NOMO-1 (cell line): ENCODE measurements at regions not wholly inside any gene's neighbourhood (a gene's known extent, or its start where the extent isn't known, plus 50 kb on each side); places are given as distances from the start of the nearest gene placed in this dataset.

Source experiments
- DNase-seq, 2 experiments: peaks; one replicate each; lab custom pipeline; 2025; ENCODE audit not compliant: unreplicated experiment in 2 of 2; lab: John Stamatoyannopoulos, UW

GRCh38 chr5:52491818-52492217 is 295.9 kb upstream of the ITGA1 start:
- no peak for DNase-seq

DNA sequence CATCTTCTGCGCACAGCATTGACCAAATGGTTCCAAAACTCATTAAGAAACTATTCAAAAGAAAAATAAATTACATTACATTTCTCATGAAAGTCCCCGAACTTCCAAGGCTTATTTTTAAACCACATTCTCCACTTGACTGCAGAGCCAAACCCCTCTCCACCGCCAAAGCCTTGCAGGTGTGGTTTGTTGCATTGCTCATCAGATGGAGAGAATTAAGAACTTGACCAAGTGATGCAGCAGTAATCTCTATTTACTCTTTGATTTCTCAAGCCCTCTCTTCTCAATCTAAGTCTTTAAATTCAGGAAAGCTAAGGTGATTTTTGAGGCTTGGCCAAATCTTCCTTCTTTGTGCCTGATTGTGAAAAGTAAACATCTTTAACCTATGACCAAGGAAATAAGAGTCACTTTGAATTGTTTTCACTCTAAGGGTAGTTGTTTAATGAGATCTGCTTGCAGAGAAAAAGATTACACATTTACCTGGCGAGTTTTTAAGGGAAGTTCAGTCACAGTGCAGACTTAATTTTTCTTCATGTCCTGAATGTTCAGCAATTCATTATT is 290.5 kb upstream of the ITGA1 start:
- DNase-seq, result no peak

DNA sequence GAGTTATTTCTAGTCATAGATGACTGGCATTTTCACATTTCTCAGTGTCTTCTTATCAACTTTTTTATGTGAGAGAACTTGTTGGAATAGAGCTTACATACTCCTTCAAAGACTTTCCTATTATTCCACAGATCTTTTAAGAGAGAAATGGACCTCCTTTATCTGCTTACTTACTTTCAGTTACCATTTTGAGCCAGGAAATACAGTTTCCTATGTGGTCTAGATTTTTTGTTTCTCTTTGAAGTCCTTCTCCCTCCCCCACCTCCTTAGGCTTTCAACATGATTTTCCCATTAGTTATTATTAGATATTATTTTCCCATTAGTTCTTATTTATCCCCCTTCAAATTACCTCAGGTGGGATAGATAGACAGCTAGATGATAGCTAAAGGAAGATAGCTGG is 289.1 kb upstream of the ITGA1 start:
- DNase-seq, result no peak

DNA sequence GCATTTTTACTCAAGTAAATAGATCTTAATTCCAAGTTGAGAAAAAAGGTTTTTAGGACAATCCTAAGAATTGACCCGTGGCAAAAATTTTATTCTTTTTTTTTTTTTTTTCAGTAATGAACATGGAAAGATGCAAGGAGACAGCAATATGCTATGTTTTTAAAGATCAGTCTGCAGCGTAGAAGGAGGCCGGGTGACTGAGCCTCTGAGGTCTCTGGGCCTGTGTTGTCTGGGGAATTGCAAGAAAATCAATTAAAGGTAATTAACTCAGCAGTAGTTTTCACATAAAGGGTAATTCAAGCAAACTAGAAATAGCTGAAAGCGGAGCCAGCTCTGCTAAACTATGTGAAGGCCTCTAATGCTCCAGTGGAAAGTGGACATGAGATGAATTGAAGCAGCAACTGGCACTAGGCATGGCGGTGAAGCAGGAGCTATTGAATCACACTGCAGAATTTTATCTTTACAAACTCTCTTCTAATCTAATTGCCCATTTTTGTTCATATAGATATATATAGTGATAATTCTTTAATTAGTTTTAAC is 285.2 kb upstream of the ITGA1 start:
- DNase-seq, result no peak

DNA sequence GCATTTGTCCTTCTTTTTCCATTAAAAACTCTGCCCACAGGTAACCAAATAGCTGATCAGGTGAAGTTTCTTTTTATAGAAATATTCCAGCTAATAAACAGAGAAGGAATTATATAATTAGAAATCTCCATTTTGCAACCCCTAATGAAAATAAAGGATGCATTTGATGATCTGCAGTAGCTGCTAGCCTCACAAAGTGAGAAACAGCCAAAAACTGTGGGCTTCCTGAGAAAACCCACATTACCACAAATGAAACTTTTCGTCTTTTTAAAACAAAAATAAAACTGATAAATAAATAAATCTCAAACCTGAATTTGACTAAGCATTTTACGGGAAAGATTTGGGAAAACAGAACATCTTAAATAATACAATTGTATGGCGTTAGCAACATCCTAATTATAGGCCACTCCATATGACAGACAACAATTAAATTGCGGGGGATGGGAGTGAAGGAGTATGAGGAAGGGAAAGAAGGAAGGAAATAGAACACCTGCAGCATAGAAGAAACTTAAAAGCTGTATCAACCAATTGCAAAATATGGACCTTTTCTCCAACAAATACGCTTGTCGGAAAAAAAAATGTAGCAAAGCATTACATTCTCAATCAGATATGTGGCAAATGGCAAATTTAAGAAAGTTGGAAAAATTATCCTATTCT is 283.0 kb upstream of the ITGA1 start:
- DNase-seq, result no peak

DNA sequence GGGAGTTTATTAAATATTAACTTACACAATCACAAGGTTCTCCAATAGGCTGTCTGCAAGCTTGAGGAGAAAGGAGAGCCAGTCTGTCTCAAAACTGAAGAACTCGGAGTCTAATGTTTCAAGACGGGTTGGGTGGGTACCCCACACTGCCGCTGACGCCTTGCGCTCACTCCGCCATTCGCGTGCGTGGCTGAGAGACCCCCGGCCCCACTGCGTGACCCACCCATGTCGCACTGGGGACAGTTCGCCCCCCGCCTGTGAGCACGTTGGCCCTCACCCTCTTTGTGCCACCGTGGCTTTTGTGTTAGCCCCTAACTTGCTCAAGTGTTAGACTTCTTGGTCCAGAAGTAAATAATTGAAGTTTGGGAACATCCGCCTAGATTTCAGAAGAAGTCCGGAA is 270.0 kb upstream of the ITGA1 start:
- DNase-seq, result no peak

DNA sequence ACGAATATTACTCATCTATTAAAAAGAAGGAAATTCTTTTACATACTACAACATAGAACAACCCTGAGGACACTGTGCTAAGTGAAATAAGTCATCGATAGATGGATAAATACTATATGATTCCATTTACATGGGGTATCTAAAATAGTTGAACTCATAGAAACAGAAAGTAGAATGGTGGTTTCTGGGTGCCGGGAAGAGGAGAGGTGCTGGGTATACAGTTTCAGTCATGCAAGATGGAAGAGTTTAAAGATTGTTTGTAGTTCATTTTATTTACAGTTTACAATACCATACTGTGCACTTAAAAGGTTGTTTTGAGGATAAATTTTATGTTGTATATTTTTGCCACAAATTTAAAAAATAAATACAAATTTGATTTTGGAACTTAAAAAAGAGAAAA is 267.5 kb upstream of the ITGA1 start:
- no peak for DNase-seq

- DNase-seq, result no peak
Observed at GRCh38 chr5:52521236-52521635, 266.5 kb upstream of the ITGA1 start.

- no peak for DNase-seq
Observed at GRCh38 chr5:52523701-52524100, 264.0 kb upstream of the ITGA1 start.

- DNase-seq, result no peak
Observed at GRCh38 chr5:52531105-52531504, 256.6 kb upstream of the ITGA1 start.

DNA sequence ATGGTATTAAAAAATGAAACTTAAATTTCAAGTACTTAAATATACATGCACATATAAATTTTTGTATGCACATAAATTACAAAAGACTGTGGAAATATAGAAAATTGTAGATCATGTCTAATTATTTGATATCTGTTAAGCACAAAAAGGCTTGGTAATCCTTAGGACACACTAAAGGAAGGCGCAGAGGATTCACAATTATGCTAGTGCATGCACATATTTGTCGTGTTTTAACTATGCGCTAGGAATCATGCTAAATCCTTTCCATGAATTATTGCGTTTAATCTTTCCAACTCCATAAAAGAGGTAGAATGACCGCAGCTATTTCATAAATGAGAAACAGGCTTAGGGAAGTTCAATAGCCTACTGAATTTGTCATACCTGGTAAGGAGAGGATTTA is 244.1 kb upstream of the ITGA1 start:
- DNase-seq, result no peak

GRCh38 chr5:52544738-52545137 is 243.0 kb upstream of the ITGA1 start:
- no peak for DNase-seq

DNA sequence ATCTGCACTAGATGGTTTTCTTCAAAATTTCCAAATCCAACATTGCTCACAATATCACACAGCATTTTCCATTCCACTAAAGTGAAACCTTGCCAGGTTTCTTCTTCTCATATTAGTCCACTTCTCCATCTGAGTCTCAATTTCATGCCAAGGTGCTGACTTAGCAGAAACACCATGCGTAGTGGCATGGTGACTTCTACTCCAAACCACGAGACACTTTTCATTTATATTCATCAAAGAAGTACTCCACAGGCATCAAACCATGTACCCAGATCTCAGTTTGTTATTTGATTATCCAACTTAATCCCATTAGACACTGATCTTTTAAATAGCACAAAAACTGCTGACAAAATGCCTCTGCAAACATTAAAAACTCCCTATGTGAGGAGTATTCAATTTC is 233.4 kb upstream of the ITGA1 start:
- no peak for DNase-seq

DNA sequence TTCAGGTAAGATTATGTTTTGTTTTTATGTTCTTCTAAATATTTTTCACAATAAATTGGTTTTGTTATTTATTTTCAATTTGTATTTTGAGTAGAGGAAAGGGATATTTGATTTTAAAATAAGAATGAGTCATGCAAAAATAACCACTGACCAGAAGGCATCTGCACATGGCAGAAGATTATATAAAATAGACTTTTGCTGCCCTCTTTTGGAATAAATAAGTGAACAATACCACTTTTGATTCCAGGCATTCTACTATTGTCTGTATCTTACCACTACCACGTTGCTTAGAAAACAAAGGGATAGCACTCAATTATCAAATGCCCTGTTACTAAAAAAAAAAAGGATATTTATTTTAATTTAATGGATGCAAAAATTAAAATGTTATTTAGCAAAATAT is 227.3 kb upstream of the ITGA1 start:
- DNase-seq, result peak in 1 of 2 experiments; percentile 1

GRCh38 chr5:52562473-52562872 is 225.2 kb upstream of the ITGA1 start:
- no peak for DNase-seq

- DNase-seq, result no peak
Observed at GRCh38 chr5:52564587-52564986, 223.1 kb upstream of the ITGA1 start.

GRCh38 chr5:52577546-52577945 is 210.2 kb upstream of the ITGA1 start:
- DNase-seq, result no peak

- no peak for DNase-seq
Observed at GRCh38 chr5:52579391-52579790, 208.3 kb upstream of the ITGA1 start.

DNA sequence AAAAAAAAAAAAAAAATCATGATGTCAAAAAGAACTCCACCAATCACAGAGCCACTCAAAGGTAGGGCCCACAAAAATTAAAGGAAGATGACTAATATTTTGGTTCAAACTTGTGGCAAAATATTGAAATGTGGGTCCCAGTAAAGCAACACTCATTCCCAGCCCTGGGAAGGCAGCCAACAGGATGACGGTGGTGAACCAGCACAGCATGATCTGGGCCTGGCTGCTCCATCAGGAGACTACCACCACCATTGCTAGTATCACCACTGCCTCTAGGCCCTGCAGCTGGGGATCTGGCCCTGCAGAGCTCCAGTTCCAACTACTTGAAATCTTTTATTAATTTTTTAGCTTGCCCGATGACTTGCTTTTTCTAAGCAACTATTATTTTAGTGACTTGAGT is 206.8 kb upstream of the ITGA1 start:
- DNase-seq, result no peak

DNA sequence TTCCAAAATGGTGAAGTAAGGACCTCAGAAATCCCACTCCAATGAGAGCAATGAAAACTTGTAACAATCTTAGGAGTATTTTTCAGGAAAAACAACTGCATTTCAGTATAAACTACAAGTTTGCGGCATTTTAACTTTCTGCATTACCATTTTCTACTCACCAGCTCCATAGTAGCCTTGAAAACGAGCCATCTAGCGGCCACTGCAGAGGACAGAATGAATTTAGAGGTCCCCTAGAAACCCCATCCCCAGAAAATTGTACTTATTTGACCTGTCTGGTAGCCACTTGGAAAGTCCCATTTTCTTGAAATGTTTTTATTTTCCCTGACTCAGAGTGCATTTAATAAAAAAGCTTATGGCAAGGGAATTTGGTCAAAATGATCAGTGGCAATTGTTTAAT is 205.4 kb upstream of the ITGA1 start:
- no peak for DNase-seq

GRCh38 chr5:52587131-52587530 is 200.6 kb upstream of the ITGA1 start:
- DNase-seq, result no peak

- no peak for DNase-seq
Observed at GRCh38 chr5:52597625-52598024, 190.1 kb upstream of the ITGA1 start.

DNA sequence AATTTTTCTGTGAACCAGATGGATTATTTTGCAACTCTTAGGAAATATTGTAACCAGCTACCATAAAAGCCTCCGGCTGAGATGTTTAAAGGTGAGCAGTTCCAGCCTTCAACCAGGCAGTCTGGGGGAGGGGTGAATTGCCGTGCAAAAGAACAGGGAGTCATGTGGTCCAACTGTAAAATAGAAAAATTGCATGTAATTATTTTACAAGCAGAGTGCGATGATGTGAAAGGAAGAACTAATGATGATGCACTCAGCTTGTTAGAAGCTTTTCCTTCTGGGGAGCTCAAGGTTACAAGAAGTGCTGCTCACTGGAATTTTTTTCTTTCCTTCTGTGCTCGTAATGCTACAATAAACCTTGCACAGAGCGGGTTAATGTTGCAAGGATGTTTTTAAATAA is 188.7 kb upstream of the ITGA1 start:
- no peak for DNase-seq
